Esophagus squamous epithelium (tissue), 4 donors: ENCODE measurements at regions not wholly inside any gene's neighbourhood (a gene's known extent, or its start where the extent isn't known, plus 50 kb on each side); places are given as distances from the start of the nearest gene placed in this dataset.

Source experiments
- CTCF ChIP-seq, 6 experiments: fragments of 450-650 bp in 4 of 6; fragments of 200-600 bp in 2 of 6; sonication (generic) in 2 of 6; IDR thresholded peaks; one replicate each; pipeline ENCODE4 v1.5.1; 2016 to 2019; ENCODE audit warnings: antibody characterized with exemption in 6 of 6, mild to moderate bottlenecking in 4 of 6, moderate library complexity in 4 of 6
- POLR2A ChIP-seq, 4 donors: fragments of 450-650 bp; IDR thresholded peaks; one replicate each; pipeline ENCODE4 v1.6.1; 2017; ENCODE audit warnings: antibody characterized with exemption in 4 of 4, mild to moderate bottlenecking in 4 of 4, moderate library complexity in 3 of 4

- TF ChIP-seq CTCF (IDR thresholded peaks at IDR 0.05) (no peak), POLR2A (IDR thresholded peaks at IDR 0.05) (no peak)
Measured at GRCh38 chr12:74741112-74741511, 203.5 kb downstream of the ATXN7L3B start.
